Loucy (cell line): ENCODE measurements at regions not wholly inside any gene's neighbourhood (a gene's known extent, or its start where the extent isn't known, plus 50 kb on each side); places are given as distances from the start of the nearest gene placed in this dataset.
"Not testable (repeated sequence)": the region's sequence is repeated elsewhere in the genome, so short reads cannot be mapped to it uniquely, and the experiment has no call there.

Experiments
- EZH2phosphoT487 ChIP-seq: fragments of 200-600 bp; IDR thresholded peaks from 2 replicates; pipeline ENCODE4 v1.6.1; 2018; ENCODE audit warnings: antibody characterized with exemption, mild to moderate bottlenecking, moderate library complexity, borderline replicate concordance
- TF ChIP-seq, protein P1 (sequence below): fragments of 200-600 bp; sonication (generic); conservative IDR thresholded peaks from 2 replicates; pipeline ENCODE4 v1.5.1; 2014; ENCODE audit warnings: mild to moderate bottlenecking, antibody characterized with exemption, low read length

DNA sequence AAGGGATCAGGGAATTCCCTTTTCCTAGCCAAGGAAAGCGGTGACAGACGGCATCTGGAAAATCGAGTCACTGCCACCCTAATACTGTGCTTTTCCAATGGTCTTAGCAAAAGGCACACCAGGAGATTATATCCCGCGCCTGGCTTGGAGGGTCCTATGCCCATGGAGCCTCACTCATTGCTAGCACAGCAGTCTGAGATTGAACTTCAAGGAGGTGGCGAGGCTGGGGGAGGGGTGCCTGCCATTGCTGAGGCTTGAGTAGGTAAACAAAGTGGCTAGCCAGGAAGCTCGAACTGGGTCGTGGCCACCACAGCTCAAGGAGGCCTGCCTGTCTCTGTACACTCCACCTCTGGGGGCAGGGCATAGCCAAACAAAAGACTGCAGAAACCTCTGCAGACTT lies 556.5 kb upstream of the IZUMO3 start:
- TF ChIP-seq, protein P1, sequence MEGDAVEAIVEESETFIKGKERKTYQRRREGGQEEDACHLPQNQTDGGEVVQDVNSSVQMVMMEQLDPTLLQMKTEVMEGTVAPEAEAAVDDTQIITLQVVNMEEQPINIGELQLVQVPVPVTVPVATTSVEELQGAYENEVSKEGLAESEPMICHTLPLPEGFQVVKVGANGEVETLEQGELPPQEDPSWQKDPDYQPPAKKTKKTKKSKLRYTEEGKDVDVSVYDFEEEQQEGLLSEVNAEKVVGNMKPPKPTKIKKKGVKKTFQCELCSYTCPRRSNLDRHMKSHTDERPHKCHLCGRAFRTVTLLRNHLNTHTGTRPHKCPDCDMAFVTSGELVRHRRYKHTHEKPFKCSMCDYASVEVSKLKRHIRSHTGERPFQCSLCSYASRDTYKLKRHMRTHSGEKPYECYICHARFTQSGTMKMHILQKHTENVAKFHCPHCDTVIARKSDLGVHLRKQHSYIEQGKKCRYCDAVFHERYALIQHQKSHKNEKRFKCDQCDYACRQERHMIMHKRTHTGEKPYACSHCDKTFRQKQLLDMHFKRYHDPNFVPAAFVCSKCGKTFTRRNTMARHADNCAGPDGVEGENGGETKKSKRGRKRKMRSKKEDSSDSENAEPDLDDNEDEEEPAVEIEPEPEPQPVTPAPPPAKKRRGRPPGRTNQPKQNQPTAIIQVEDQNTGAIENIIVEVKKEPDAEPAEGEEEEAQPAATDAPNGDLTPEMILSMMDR = not testable (repeated sequence)
- TF ChIP-seq EZH2phosphoT487 = not testable (repeated sequence)
